Vagina (tissue), 2 donors: ENCODE measurements at regions not wholly inside any gene's neighbourhood (a gene's known extent, or its start where the extent isn't known, plus 50 kb on each side); places are given as distances from the start of the nearest gene placed in this dataset.

Source experiments
- CTCF ChIP-seq, 3 experiments: fragments of 450-650 bp in 2 of 3; fragments of 200-600 bp in 1 of 3; sonication (generic) in 1 of 3; IDR thresholded peaks; one replicate each; pipeline ENCODE4 v1.5.1; 2017 to 2019; ENCODE audit warnings: antibody characterized with exemption in 3 of 3, mild to moderate bottlenecking in 2 of 3, moderate library complexity in 2 of 3
- POLR2AphosphoS5 ChIP-seq, 2 donors: sonication (generic); formaldehyde crosslinking; IDR thresholded peaks; one replicate each; pipeline ENCODE4 v1.9.0; 2017; ENCODE audit warnings: antibody characterized with exemption in 2 of 2, mild to moderate bottlenecking in 2 of 2, low read depth in 1 of 2; ENCODE audit not compliant: insufficient read depth in 1 of 2

GRCh38 chr9:28053096-28053777, 480.0 kb upstream of the C9orf72 start:
- TF ChIP-seq CTCF (IDR thresholded peaks at IDR 0.05), result no peak
- no peak for TF ChIP-seq POLR2AphosphoS5 (IDR thresholded peaks at IDR 0.05; ENCODE audit: insufficient read depth in 1 of 2, low read depth in 1 of 2)
